ENCODE measurements at regions not wholly inside any gene's neighbourhood (a gene's known extent, or its start where the extent isn't known, plus 50 kb on each side); places are given as distances from the start of the nearest gene placed in this dataset.

- TF ChIP-seq CTCF (IDR thresholded peaks at IDR 0.05; ENCODE audit: low read depth, low read length, missing input control) (no peak), RAD21 (IDR thresholded peaks at IDR 0.05) (no peak)
Observed at GRCh38 chr16:87007907-87008306, 309.3 kb downstream of the C16orf95 start (continued).

GRCh38 chr16:87008664-87009063 is 308.5 kb downstream of the C16orf95 start:
- no peaks in the 10 kb centered on the region for H3K27me3 ChIP-seq (ENCODE audit: control insufficient read depth in 4 of 4, insufficient read depth in 4 of 4, low read length in 3 of 4)
- peaks cover 0 to 5% (median 3%) of the 10 kb centered on the region in 4 donors for H3K9me3 ChIP-seq (ENCODE audit: control insufficient read depth in 4 of 4, low read length in 3 of 4)
- TF ChIP-seq HNF4A (conservative IDR thresholded peaks at IDR 0.05) (no peak), HNF4G (IDR thresholded peaks at IDR 0.05) (no peak), GABPA (IDR thresholded peaks at IDR 0.05 in 1 of 2, conservative IDR thresholded peaks at IDR 0.05 in 1 of 2) (no peak), CTCF (IDR thresholded peaks at IDR 0.05; ENCODE audit: low read depth, low read length, missing input control) (no peak), ZBTB33 (IDR thresholded peaks at IDR 0.05) (no peak), REST (IDR thresholded peaks at IDR 0.05) (no peak), TAF1 (conservative IDR thresholded peaks at IDR 0.05) (no peak), RAD21 (IDR thresholded peaks at IDR 0.05) (no peak), YY1 (IDR thresholded peaks at IDR 0.05) (no peak), MAX (IDR thresholded peaks at IDR 0.05) (no peak), EGR1 (IDR thresholded peaks at IDR 0.05; ENCODE audit: low read depth in 2 of 2) (no peak), ATF3 (IDR thresholded peaks at IDR 0.05) (no peak), RXRA (IDR thresholded peaks at IDR 0.05) (no peak), FOXA2 (IDR thresholded peaks at IDR 0.05) (no peak), NR2F2 (IDR thresholded peaks at IDR 0.05) (no peak), JUND (IDR thresholded peaks at IDR 0.05) (no peak), FOXA1 (IDR thresholded peaks at IDR 0.05) (no peak), SP1 (IDR thresholded peaks at IDR 0.05) (no peak)
- H3K4me1 ChIP-seq (ENCODE audit: control insufficient read depth in 4 of 4, insufficient read depth in 4 of 4, low read length in 3 of 4): no peaks in the 10 kb centered on the region
- DNase-seq (ENCODE audit: low spot score): no peak
- no peak overlapping the region for H3K4me3 ChIP-seq (ENCODE audit: low read depth in 1 of 3, low read length in 3 of 3)
- WGBS: 93% methylated on average over 5 of the region's 5 CpGs
- no peak overlapping the region for H3K27ac ChIP-seq (ENCODE audit: low read depth in 1 of 2, low read length in 2 of 2)
- no peaks in the 10 kb centered on the region for H3K36me3 ChIP-seq (ENCODE audit: control insufficient read depth in 4 of 4, insufficient read depth in 3 of 4, low read depth in 1 of 4, low read length in 3 of 4)
- no peak overlapping the region for H3K9ac ChIP-seq (ENCODE audit: low read depth in 1 of 2, low read length in 2 of 2)

Measured in liver (tissue), 8 donors.